ENCODE measurements at regions not wholly inside any gene's neighbourhood (a gene's known extent, or its start where the extent isn't known, plus 50 kb on each side); places are given as distances from the start of the nearest gene placed in this dataset.

- TF ChIP-seq CTCF (conservative IDR thresholded peaks at IDR 0.05) (no peak), ZFX (IDR thresholded peaks at IDR 0.05) (no peak)
Observed at GRCh38 chr12:68505970-68506369, 104.7 kb upstream of the RAP1B start.

Data from C4-2B (cell line).